Bronchial epithelial cell (primary cell): ENCODE measurements at regions not wholly inside any gene's neighbourhood (a gene's known extent, or its start where the extent isn't known, plus 50 kb on each side); places are given as distances from the start of the nearest gene placed in this dataset.

ENCODE experiments used
- DNase-seq: peaks from one replicate; pipeline ENCODE4 v3.0.0-alpha.2; 2010; ENCODE audit warnings: low read depth
- FAIRE-seq: peaks from 2 replicates; lab custom pipeline; 2011; peaks lifted over from hg19 to GRCh38; lab: Jason Lieb, UNC
- H3K27me3 ChIP-seq: 2 replicates; pipeline ENCODE4 v1.5.1; 2011; ENCODE audit warnings: low read length; ENCODE audit not compliant: control insufficient read depth, insufficient read depth
- H3K36me3 ChIP-seq: 2 replicates; pipeline ENCODE4 v1.5.1; 2011; ENCODE audit warnings: low read length; ENCODE audit not compliant: control insufficient read depth, insufficient read depth
- H3K4me3 ChIP-seq: 2 replicates; pipeline ENCODE4 v1.5.1; 2011; ENCODE audit warnings: mild to moderate bottlenecking, low read depth, low read length, control low read depth
- TF ChIP-seq, protein P1 (sequence below): IDR thresholded peaks from 2 replicates; pipeline ENCODE4 v1.5.1; 2011; ENCODE audit warnings: mild to moderate bottlenecking, moderate library complexity, low read length, control low read depth, inconsistent platforms; ENCODE audit not compliant: insufficient read depth, severe bottlenecking

DNA sequence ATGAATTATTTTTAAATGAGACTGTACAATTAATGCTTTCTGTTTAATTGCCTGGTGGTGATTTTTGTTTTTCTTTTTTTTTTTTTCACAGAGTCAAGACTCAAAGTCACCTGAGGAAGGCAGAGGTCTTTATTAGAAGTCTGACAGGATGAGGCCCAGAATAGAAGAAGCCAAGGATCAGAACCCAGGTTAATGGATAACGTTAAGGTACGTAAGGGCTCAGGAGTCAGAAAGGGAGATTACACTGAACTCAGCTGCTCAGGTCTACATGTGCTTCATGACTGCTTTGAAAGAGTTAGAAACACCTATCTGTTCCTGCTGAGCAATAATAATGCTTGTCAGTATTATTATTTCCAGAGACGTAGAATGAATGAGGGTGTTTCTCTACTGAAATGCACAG is 196.5 kb downstream of the LRATD1 start:
- Histone ChIP-seq H3K36me3 (no peaks in the 10 kb centered on the region), H3K4me3 (no peak overlapping the region), H3K27me3 (no peaks in the 10 kb centered on the region)
- TF ChIP-seq, protein P1, sequence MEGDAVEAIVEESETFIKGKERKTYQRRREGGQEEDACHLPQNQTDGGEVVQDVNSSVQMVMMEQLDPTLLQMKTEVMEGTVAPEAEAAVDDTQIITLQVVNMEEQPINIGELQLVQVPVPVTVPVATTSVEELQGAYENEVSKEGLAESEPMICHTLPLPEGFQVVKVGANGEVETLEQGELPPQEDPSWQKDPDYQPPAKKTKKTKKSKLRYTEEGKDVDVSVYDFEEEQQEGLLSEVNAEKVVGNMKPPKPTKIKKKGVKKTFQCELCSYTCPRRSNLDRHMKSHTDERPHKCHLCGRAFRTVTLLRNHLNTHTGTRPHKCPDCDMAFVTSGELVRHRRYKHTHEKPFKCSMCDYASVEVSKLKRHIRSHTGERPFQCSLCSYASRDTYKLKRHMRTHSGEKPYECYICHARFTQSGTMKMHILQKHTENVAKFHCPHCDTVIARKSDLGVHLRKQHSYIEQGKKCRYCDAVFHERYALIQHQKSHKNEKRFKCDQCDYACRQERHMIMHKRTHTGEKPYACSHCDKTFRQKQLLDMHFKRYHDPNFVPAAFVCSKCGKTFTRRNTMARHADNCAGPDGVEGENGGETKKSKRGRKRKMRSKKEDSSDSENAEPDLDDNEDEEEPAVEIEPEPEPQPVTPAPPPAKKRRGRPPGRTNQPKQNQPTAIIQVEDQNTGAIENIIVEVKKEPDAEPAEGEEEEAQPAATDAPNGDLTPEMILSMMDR: no peak
- FAIRE-seq (no peak), DNase-seq (no peak)

DNA sequence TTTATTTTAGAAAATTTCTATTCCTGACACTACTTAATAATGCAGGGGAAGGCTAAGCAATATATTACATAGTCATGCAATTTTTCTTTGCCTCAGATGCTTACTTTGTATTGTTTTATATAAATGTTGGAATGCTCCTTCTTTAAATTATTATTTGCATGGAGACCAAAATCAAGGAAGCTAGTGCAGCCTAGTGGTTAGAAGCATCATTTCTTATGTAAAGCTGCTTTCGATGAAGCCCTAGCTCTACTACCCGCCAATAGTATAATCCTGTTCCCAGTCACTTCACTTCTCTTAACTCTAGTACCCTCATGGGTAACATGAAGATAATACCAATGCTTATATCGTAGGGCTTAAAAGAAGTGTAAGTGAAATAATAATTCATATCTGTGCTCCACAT is 198.9 kb downstream of the LRATD1 start:
- peak; percentile 40 for DNase-seq
- FAIRE-seq: no peak
- H3K4me3 ChIP-seq: no peak overlapping the region
- H3K36me3 ChIP-seq: no peaks in the 10 kb centered on the region
- H3K27me3 ChIP-seq: no peaks in the 10 kb centered on the region
- TF ChIP-seq, protein P1: peak; percentile 35

DNA sequence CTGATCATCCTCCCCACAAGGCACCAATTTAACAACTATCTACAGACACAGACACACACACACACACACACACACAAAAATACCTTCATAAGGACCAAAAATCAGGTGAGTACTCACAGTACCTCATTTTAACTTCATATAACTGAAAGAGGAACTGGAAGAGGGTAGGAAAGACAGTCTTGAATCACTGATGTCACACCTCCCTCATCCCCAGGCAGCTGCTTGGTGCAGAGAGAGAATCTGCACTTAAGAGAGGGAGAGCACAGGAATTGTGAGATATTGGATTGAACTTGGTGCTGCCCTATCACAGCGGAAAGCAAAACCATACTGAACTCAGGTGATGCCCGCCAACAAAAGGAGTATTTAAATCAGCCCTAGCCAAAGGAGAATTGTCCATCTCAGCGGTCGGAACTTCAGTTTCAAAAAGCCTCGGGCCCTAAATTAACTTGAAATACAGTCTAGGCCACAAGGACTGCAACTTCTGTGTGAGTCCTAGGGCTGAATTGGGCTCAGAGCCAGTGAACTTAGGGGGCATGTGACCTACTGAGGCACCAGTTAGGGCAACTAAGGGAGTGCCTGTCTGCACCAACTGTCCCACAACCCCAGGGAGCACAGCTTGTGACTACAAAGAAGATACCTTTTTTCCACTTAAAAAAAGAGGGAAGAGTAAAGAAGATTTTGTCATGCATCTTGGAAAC is 211.1 kb downstream of the LRATD1 start:
- peak; percentile 88 for FAIRE-seq
- Histone ChIP-seq H3K36me3 (no peaks in the 10 kb centered on the region), H3K27me3 (no peaks in the 10 kb centered on the region), H3K4me3 (no peak overlapping the region)
- DNase-seq: no peak
- TF ChIP-seq, protein P1: no peak

DNA sequence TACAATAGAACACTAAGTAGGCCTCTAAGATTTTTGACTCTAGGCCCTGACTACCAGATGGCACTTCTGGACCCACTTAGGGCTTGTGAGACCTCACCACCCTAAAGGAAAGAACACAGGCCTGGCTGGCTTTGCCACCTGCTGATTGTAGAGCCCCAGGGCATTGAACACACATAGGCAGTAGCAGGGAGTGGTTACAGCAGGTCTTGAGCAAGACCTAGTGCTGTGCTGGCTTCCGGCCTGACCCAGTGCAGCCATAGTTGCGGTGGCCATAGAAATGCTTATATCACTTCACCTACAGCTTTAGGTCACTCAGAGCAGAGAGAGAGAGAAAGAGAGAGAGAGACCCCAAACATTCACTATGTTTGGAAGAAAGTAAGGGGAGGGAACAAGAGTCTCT is 223.2 kb downstream of the LRATD1 start:
- TF ChIP-seq, protein P1: no peak
- FAIRE-seq: no peak
- Histone ChIP-seq H3K27me3 (no peaks in the 10 kb centered on the region), H3K36me3 (no peaks in the 10 kb centered on the region), H3K4me3 (no peak overlapping the region)
- DNase-seq: no peak

DNA sequence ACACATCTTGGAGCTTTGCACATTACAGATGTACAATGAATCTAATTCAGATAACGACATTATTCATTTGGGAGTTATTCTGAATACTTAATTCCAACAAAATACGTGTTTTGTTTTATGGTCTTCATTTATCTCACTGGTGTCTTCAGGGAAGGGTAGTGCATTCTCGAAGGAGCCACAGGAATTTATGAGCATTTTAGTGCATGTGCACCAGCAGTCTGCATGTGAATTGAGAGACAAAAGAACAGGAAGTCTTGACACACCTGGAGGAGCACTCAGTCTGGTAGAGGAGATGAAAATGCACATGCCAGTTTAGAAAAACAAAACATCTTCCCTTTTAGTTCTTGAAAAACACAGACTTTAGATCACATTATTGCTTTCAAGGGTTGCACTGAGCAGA is 228.7 kb downstream of the LRATD1 start:
- Histone ChIP-seq H3K4me3 (no peak overlapping the region), H3K36me3 (no peaks in the 10 kb centered on the region), H3K27me3 (no peaks in the 10 kb centered on the region)
- FAIRE-seq: no peak
- DNase-seq: no peak
- TF ChIP-seq, protein P1: no peak
